ENCODE measurements at regions not wholly inside any gene's neighbourhood (a gene's known extent, or its start where the extent isn't known, plus 50 kb on each side); places are given as distances from the start of the nearest gene placed in this dataset.

DNA sequence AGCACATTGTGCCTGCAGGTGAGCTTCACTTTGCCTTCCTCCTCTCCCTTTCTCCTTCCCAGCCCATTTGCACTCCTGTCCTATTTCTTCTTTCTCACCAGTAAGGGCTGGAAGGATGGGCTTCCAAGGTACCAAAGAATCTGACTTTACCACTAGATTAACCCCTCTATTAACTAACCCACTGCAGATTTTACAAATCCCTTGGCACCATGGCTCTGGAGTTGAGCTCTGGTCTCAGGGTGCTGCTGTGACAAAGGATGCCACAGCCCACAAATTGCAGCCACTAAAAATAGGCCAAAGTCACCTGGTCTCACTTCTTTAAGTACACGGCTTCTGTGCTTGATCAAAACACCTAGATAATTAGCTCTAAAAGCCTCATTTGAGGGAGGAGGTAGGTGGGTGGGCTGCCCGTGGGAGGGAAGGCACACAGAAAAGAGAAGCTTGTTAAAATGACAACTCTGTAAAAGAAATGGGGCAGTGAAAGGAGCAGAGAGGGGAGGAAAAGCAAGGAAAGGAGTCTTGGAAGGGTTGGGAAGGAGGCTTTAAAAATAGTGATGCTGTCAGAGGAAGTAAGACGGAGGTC is 327.4 kb downstream of the DRD1 start:
- no peak for DNase-seq (ENCODE audit: low read depth)

DNA sequence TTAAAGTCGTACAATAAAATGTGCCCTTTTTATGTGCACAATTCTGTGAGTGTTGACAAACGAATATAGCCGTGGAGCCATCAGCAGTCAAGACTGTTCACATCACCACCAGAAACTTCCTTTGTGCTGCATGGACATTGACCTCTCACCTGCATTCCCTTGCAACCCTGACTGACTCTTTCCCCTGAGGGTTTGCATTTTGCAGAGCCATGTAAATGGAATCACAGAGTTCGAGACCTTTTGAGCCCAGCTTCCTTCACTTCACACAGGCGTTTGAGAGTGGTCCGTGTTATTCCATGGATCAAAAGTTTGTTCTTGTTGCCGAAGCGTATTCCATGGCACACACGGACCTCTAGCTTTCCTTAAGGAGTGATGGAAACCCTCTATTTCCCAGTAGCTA is 328.2 kb downstream of the DRD1 start:
- no peak for DNase-seq (ENCODE audit: low read depth)

DNA sequence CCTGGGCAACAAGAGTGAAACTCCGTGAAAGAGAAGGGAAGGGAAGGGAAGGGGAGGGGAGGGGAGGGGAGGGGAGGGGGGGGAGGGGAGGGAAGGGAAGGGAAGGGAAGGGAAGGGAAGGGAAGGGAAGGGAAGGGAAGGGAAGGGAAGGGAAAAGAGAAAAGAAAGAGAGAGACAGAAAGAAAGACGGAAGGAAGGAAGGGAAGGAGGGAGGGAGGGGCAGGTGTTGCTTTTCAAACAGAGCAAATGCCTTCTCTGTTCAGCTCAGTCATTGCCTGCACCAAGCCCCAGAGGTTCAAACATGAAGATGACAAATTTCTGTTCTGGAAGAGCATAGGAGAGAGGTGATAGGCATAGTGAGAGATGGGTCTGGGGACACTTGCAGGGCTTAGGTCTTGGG is 330.0 kb downstream of the DRD1 start:
- DNase-seq (ENCODE audit: low read depth): no peak

DNA sequence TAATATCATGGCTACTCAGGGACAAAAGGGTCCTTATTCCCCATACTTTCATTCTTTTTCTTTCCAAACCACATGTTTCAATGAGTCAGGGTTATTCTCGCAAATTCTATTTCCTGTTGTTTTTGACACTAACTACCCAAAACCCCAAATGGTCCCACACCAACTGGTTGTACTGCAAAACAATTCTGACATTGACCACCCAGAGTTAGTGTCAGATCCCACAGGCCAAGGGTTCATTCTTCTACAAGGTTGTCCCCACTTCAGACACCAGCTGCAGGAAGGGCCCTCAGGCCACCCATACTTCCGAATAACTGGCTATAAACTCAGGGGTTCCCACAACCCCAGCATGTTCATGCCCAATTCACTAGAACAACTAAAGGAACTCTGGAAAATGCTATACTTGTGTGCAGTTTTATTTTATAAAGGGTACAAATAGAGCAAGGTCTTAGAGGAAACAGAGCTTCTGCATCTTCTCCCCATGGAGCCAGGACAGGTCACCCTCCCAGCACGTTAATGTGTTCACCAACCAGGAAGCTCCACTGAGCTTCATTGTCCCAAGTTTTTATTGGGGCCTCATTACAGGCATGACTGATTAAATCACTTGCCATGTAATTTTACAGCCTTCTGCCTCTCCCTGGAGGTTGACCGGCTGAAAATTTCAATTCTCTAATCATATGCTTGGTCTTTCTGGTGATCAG is 334.8 kb downstream of the DRD1 start:
- no peak for DNase-seq (ENCODE audit: low read depth)

DNA sequence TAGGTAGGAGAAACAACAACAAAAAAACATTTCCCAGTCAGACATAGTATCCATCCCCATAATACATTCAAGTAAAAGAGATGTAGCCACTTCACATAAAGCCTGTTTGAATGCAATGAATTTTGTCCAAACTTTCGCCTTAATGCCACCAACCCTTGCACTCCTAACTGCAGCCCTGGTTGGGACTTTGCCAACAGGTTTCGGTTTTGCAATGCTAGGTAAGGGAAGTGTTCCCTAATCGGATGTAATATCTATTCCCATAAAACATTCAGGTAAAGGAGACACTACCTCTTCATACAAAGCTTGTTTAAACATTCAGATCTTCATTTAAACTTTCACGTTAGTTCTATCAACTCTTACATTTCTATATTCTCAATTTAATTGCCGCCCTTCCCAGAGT is 336.1 kb downstream of the DRD1 start:
- DNase-seq (ENCODE audit: low read depth): no peak

DNA sequence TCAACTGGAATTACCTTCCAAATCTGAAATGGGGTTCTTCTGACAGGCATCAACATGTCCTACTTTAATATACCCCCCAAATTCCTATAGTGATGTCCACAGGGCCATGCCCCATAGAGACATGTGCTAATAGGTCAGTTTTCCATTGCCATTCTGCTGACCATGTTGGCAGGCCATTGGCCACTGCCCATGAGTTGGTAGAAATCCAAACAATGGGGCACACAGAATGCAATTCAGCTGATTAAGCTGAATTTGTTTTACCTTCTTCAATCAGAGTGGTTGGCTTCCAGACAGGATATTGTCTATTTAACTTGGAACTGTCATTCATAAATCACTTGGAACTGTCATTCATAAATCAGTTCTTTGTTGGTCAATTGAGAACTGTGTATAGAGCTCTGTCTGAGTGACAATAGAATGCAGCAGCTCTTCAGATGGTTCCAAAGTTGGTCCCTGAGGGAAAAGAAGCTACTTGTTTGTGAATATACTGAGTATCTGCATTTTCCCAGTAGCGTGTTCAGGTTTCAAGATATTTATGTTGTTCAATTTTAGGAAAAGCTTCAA is 336.9 kb downstream of the DRD1 start:
- DNase-seq (ENCODE audit: low read depth): no peak

DNA sequence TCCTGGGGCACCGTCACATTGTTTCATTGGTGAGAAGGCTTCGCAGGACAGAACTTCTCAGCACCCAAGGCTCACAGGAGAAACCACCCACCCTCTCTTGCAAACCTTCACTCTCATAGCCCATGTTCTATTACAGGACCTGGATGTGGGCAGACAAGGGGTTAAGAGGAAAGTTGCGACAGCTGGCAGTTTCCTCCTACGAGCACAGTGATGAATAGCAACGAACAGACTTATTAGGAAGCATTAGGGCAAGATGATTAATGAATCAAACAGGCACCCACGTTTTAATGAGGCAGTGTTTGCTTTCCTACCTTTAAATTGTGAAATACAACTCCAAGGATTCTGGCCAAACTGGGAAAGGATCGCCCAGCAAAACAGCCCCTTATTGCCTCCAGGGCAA is 339.3 kb downstream of the DRD1 start:
- no peak for DNase-seq (ENCODE audit: low read depth)

DNA sequence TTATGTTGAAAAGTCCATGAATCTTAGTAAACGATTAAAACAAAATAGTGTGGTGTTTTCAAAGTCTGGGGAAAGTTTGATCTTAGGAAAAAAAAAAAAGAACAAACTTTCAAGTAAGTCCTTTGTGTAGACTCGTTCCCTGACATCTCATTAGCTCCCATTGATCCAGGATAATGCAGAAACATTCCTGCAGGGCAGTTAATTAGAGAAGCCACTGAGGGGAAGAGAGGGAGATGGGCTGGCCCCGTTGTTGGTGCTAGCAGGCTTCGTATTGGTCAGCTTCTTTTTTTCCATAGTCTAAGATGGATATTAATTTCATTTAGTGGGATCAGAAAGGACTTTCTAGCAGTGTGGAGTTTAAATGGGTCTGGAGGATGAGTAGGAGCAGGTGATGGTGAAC is 340.2 kb downstream of the DRD1 start:
- DNase-seq (ENCODE audit: low read depth): no peak

DNA sequence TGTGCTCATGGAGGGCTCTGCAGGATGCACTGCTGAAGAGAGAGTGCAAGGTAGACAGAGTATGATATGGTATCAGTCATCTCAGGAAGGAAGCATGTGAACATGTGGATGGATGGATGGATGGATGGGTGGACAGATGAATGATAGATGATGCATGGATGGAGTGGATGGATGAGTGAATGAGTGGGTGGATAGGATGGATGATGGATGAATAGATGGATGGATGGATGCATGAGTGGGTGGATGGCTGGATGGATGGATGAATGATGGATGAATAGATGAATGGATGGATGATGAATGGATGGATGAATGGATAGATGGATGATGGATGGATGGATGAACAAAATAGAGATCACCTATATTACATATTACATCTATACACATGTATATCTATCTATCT is 341.3 kb downstream of the DRD1 start:
- no peak for DNase-seq (ENCODE audit: low read depth)

DNA sequence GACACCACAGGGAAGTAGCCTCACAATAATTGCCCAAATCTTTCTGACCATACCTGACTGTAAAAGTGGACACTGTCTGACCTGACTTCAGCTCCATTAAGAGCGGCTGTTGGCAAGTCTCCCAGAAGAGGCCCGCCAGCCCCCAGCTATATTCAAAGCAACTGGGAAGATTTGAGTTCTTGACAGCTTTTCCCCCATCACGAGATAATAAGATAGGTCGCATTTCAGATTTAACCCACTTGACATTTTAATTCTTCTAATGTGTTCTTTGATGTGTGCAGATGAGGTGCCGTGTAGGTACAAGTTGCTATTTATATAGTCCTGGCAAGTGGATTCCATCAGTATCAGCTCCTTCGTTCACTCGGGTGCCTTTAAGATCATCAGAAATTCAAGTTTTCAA is 345.7 kb downstream of the DRD1 start:
- DNase-seq (ENCODE audit: low read depth): no peak

DNA sequence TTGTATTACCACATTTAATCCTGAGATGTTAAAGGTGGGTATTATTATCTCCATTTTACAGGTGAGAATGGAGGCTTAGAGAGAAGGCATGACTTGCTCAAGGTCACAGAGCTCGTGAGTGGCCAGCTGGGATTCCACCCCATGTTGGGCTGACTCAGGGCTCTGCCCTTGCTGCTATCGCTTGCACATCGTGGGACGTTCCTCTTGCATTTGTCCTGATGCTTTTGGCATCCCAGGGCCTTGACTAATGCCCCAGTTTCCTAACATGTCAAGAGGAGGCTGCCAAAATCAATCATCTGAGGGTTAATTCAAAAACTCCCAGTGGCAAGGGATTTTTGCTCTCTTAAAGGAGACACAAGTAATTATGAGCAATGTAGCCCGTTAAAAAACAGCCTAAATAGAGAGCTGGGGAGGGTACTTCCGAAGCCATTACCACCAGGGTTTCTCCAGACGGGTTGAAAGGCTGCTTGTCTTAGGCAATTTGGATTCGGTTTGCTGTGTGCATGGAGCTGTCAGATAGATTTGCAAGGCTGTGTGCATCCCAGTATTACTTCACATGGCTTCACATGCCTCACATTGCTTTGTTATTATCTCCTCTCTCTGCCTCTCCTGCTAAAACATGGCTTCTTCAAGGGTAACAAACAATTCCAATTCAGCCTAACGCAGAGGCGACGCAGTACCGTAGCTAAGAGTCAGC is 347.4 kb downstream of the DRD1 start:
- DNase-seq (ENCODE audit: low read depth): no peak

DNA sequence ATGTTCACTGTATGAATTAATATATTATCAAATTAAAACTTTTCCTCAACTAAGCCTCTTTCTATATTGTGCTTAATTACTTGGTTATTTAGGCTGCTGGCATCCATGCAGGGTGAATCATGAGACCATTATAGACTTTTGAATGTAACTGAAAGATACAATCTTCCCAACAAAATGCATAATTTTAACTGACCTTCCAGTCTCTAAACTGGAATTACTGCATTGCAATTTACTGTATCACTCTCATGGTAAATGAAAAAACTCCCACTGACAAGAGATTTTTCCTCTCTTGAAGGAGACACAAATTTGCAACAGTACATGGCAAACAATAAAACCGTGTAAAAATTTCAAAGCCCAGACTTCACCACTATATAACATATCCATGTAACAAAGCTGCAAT is 349.5 kb downstream of the DRD1 start:
- no peak for DNase-seq (ENCODE audit: low read depth)

DNA sequence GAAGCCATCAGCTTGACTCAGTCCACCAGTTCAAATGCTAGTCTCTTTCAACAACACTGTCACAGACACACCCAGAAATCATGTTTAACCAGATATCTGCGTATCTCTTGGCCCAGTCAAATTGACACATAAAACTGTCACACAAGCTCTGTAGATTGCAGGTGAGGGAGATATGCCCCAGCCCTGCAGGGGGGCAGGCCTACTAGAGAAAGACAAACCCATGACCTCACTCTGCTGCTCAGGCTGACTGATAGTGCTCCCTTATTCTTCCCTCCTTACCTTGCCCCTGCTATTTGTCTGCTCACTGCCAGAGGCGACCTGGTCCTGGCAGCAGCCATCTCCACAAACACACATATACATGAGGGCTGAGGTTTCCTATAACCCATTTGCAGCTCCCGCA is 351.3 kb downstream of the DRD1 start:
- no peak for DNase-seq (ENCODE audit: low read depth)

DNA sequence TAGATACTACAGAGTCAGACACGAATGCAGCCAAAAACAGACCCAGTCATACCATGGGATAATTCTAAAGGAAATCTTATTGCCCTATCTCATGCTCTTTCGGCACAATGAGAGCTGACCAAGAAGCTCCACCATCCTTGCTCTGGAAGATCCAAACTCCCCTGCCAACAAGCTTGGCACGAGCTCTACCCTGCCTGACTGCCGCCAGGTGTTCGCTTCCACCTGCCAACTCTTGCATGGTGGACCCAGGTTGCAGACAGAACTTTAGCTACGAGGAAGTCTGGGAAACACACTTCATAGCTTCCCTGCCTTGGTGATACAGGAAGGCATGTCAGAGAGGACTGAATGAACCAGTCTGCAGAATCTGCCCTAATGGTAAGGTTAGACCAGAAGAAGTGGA is 355.0 kb downstream of the DRD1 start:
- no peak for DNase-seq (ENCODE audit: low read depth)

DNA sequence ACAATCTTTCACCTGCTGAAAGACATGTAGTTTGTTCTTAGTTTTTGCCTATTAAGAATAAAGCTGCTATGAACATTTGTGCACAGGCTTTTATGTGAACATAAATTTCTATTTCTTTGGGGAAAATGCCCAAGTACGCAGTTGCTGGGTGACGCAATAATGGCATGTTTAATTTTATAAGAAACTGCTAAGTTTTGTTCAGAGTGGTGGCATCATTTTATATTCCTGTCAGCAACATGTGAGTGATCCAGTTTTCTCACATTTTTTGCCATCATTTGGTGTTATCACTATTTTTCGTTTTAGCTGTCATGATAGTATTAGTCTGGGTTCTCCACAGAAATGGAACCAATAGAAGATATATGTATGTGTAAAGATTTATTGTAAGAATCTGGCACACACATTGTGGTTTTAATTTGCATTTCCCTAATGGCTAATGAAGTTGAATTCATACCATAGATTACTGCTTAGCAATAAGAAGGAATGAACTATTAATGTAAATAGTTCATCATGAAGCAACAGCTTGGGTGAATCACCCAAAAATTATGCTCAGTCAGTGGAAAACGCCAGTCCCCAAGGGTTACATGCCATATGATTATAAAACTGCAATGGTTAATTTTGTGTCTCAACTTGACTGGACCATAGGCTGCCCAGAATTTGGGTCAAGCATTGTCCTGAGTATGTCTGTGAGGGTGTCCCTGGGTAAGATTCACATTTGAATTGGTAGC is 358.6 kb downstream of the MSX2 start:
- DNase-seq (ENCODE audit: low read depth): no peak

DNA sequence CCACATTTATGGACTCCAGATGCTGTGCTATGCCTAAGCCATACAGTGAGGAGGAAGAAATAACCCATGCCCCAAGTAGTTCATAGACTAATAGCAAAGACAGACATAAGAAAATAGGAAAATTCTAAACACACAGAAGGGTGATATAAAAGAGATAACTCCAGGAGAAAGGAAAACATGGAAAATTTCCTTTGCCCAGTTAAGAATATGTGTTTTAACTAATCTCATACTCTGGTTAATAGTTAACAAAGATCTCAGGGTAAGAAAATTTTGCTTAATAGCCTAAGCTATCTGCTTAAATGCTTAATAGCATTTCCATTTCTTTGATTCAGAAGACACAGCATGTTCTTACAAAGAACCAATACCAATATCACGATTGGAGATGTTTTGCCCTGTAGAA is 358.0 kb downstream of the MSX2 start:
- DNase-seq (ENCODE audit: low read depth): no peak

DNA sequence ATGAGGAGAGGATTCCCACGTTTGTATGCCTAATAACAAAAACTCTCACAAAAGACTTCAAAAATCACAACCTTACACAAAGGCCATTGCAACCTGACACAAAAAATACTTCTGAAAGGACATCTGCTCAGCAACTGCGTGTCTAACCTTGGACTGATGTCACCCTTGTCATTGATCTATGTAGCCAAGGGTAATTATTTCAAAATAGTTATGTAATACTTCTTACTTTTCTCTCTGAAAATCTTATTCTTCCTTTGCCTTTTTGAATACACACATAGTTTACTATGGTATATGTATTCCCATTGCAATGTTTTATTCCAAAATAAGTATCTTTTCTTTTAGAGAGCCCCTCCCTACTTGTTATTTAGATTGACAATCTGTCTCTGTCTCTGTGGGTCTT is 355.3 kb downstream of the MSX2 start:
- DNase-seq (ENCODE audit: low read depth): no peak

DNA sequence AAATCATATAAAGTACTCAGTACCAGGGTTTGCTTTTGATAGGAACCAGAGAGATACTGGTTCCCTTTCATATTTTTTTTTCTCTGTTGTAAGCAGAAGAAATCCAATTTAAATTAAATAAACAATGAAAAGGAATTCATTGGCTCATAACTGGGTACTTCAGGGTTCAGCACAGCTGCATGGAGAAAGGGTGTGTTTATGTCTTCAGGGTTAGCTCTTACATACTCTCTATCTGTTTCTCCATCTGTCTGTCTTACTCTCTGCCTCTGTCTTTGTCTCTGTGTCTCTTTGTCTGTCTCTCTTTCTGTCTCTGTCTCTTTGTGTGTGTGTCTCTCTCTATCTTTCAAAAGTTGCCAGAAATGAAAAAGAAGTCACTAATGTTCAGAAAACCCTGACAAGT is 345.9 kb downstream of the MSX2 start:
- no peak for DNase-seq (ENCODE audit: low read depth)

DNA sequence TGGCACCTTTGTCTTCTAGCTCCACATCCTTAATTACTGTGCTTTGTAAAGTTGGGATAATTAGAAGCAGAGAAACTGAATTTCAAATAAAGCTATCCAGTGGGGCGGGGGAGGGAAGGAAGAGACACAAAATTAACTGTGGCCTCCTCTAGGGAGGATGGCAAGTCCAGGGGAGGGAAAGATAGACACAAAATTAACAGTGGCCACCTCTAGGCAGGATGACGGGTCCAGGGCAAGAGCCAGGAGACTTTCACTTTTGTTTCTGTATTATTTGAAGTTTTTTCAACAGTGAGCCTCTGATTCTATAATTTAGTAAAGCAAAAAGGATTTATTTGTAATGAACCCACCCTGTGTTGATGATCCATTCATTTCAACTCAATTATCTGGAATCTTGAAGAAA is 335.9 kb downstream of the MSX2 start:
- no peak for DNase-seq (ENCODE audit: low read depth)

DNA sequence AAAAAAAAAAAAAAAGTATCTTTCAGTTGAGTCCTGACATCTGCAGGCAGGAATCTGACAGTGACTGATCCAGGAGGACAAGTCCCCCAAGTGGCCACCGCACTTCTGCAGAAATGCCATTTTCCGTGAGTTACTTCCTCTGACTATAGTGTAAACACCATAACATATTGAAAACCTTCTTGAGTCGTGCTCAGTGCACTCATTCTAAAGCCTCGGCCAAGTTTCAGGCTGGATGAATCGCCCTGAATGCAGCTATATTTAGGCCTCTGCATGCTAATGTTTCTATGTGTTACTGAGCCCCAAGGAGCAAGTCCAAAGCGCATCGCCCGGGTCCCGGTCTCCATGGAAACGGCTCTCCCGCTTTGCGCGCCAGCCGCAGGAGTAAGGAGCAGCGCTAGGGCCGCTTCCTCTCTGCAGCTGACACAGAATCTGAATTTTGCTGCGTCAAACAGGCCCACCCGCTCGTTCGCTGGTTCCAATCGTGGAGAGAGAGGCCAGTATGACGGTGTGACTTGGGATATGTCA is 335.4 kb downstream of the MSX2 start:
- DNase-seq (ENCODE audit: low read depth): no peak

DNA sequence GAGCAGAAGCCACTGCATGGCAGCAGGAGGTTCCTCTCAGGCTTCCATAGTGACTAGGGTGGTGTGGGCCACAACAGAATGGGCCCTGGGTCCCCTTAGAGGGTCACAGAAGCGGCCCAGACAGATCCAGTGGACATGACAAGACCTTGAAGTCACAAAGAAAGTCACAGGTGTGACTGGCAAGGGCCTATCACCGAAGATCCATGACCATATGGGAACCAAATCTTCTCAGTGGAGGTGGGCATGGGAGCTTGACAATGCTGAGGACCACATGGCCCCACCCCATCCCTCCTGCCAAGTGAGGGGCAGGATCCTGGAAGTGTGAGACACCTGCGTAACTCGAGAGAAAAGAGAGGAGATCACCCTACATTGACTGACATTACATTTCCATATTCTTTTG is 332.4 kb downstream of the MSX2 start:
- no peak for DNase-seq (ENCODE audit: low read depth)

DNA sequence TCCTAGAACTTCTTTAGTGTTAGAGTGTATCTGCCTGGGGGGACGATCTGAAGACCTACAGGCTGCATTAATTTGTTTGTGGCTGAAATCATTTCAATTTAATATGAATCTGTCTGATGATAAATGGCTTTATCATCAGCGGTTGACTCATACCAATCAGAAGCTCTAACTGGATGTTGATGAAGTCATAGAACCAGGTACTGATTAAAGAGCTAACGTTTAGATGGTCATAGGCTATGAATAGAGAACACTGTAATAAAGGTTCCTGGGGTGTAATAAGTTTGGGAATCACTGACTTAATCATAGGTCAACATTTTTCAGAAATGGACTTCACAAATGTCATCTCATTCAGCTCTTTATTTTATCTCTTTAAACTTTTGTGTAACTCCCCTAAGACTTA is 329.9 kb downstream of the MSX2 start:
- DNase-seq (ENCODE audit: low read depth): no peak
